ENCODE measurements at regions not wholly inside any gene's neighbourhood (a gene's known extent, or its start where the extent isn't known, plus 50 kb on each side); places are given as distances from the start of the nearest gene placed in this dataset.

DNA sequence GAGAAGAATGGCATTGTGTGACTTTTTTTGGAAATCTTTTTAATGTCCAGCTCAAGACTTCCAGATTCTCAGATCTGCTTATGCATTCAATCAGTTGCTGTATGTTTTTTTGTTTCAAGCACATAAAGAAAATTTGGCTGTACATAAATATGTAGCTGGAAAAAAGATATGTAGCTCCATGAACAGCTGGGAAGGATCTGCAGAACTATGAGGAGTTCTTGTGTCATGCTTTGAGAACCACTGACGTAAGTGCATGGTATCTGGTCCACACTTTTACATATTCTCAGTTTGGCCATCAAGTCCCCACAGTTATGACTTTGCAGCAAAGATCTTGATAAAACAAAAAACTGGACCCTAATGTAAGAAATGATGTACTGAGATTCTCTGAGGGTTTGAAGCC, 165.9 kb downstream of the KIT start:
- no peaks in the 10 kb centered on the region for H3K9me3 ChIP-seq
- TF ChIP-seq, protein P1, sequence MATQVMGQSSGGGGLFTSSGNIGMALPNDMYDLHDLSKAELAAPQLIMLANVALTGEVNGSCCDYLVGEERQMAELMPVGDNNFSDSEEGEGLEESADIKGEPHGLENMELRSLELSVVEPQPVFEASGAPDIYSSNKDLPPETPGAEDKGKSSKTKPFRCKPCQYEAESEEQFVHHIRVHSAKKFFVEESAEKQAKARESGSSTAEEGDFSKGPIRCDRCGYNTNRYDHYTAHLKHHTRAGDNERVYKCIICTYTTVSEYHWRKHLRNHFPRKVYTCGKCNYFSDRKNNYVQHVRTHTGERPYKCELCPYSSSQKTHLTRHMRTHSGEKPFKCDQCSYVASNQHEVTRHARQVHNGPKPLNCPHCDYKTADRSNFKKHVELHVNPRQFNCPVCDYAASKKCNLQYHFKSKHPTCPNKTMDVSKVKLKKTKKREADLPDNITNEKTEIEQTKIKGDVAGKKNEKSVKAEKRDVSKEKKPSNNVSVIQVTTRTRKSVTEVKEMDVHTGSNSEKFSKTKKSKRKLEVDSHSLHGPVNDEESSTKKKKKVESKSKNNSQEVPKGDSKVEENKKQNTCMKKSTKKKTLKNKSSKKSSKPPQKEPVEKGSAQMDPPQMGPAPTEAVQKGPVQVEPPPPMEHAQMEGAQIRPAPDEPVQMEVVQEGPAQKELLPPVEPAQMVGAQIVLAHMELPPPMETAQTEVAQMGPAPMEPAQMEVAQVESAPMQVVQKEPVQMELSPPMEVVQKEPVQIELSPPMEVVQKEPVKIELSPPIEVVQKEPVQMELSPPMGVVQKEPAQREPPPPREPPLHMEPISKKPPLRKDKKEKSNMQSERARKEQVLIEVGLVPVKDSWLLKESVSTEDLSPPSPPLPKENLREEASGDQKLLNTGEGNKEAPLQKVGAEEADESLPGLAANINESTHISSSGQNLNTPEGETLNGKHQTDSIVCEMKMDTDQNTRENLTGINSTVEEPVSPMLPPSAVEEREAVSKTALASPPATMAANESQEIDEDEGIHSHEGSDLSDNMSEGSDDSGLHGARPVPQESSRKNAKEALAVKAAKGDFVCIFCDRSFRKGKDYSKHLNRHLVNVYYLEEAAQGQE (IDR thresholded peaks at IDR 0.05; ENCODE audit: low read depth, low read length) = no peak
- TF ChIP-seq, protein P2, sequence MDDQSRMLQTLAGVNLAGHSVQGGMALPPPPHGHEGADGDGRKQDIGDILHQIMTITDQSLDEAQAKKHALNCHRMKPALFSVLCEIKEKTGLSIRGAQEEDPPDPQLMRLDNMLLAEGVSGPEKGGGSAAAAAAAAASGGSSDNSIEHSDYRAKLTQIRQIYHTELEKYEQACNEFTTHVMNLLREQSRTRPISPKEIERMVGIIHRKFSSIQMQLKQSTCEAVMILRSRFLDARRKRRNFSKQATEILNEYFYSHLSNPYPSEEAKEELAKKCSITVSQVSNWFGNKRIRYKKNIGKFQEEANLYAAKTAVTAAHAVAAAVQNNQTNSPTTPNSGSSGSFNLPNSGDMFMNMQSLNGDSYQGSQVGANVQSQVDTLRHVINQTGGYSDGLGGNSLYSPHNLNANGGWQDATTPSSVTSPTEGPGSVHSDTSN (IDR thresholded peaks at IDR 0.05) = no peak
- no peak for TF ChIP-seq EP300 (IDR thresholded peaks at IDR 0.05; ENCODE audit: borderline replicate concordance in 1 of 2, low read depth in 1 of 2, low read length in 1 of 2)
- TF ChIP-seq CTCF (IDR thresholded peaks at IDR 0.05) = no peak
- TF ChIP-seq MXI1 (IDR thresholded peaks at IDR 0.05; ENCODE audit: low read depth, low read length) = no peak
- no peak for TF ChIP-seq FOXM1 (IDR thresholded peaks at IDR 0.05; ENCODE audit: low read depth)
- no peak for TF ChIP-seq CHD2 (IDR thresholded peaks at IDR 0.05; ENCODE audit: low read length, partially characterized antibody)
- TF ChIP-seq NFIC (IDR thresholded peaks at IDR 0.05; ENCODE audit: borderline replicate concordance) = no peak
- TF ChIP-seq GABPA (IDR thresholded peaks at IDR 0.05; ENCODE audit: low read depth) = no peak
- no peaks in the 10 kb centered on the region for H3K4me1 ChIP-seq (ENCODE audit: control insufficient read depth in 1 of 2, insufficient read depth in 2 of 2, low read depth in 1 of 2, low read length in 1 of 2)
- H3K4me3 ChIP-seq (ENCODE audit: low read depth in 2 of 2, low read length in 1 of 2) = no peak overlapping the region
- no peaks in the 10 kb centered on the region for H3K27me3 ChIP-seq (ENCODE audit: insufficient read depth)
- WGBS (ENCODE audit: low lambda C conversion rate) = 0% methylated on average over 1 of the region's 1 CpG
- H3K79me2 ChIP-seq (ENCODE audit: insufficient read depth) = no peaks in the 10 kb centered on the region
- H3F3A ChIP-seq (replicated peaks; ENCODE audit: insufficient read depth) = no peaks in the 10 kb centered on the region
- H3K9me2 ChIP-seq = no peaks in the 10 kb centered on the region
- CTCF ChIA-PET = no interaction called here
- no peaks in the 10 kb centered on the region for H3K36me3 ChIP-seq (replicated peaks in 1 of 2; ENCODE audit: control insufficient read depth in 1 of 2, insufficient read depth in 2 of 2, low read length in 1 of 2)
- POLR2A ChIA-PET = no interaction called here
- no peak overlapping the region for H3K9ac ChIP-seq
- H4K20me1 ChIP-seq (ENCODE audit: insufficient read depth) = no peaks in the 10 kb centered on the region
- H2AFZ ChIP-seq (ENCODE audit: low read depth) = no peak overlapping the region
- DNase-seq = no peak
- no peak overlapping the region for H3K4me2 ChIP-seq
- no peak overlapping the region for H3K27ac ChIP-seq (ENCODE audit: low read depth in 2 of 2, low read length in 1 of 2)

DNA sequence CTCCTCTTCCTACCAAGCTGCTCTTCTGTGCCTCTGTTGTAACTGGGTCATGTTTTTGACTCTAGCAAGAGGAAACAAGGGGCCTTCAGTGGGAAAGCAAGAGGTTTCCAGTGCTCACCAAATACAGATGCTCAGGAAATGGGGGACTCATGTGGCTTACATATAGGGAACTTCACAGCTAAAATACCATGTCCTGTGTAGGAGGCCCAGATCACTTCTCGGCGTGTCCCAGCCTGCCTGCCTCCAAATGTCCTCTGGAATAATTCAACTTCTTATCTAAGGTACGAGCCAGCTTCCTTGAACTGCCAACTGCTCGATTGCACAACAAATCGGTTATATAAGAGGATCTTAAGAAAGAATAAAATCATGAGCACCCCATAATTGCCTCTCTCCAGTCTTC, 161.3 kb downstream of the KIT start:
- TF ChIP-seq CHD2 (IDR thresholded peaks at IDR 0.05; ENCODE audit: low read length, partially characterized antibody) (no peak), POLR2AphosphoS5 (IDR thresholded peaks at IDR 0.05; ENCODE audit: low read depth, low read length) (no peak), USF1 (IDR thresholded peaks at IDR 0.05; ENCODE audit: borderline replicate concordance, low read depth) (no peak), YY1 (IDR thresholded peaks at IDR 0.05; ENCODE audit: low read depth) (no peak), ZBTB33 (IDR thresholded peaks at IDR 0.05; ENCODE audit: borderline replicate concordance, low read depth) (no peak), FOXJ3 (CRISPR knock-in tag; IDR thresholded peaks at IDR 0.05) (no peak)
- TF ChIP-seq, protein P2 (IDR thresholded peaks at IDR 0.05) = no peak
- TF ChIP-seq, protein P3, sequence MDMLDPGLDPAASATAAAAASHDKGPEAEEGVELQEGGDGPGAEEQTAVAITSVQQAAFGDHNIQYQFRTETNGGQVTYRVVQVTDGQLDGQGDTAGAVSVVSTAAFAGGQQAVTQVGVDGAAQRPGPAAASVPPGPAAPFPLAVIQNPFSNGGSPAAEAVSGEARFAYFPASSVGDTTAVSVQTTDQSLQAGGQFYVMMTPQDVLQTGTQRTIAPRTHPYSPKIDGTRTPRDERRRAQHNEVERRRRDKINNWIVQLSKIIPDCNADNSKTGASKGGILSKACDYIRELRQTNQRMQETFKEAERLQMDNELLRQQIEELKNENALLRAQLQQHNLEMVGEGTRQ (IDR thresholded peaks at IDR 0.05; ENCODE audit: borderline replicate concordance, low read depth, low read length) = no peak
- Histone ChIP-seq H3K27me3 (ENCODE audit: insufficient read depth) (no peaks in the 10 kb centered on the region), H3F3A (replicated peaks; ENCODE audit: insufficient read depth) (no peaks in the 10 kb centered on the region), H4K20me1 (ENCODE audit: insufficient read depth) (no peaks in the 10 kb centered on the region), H3K36me3 (replicated peaks in 1 of 2; ENCODE audit: control insufficient read depth in 1 of 2, insufficient read depth in 2 of 2, low read length in 1 of 2) (no peaks in the 10 kb centered on the region), H3K9ac (no peak overlapping the region), H3K79me2 (ENCODE audit: insufficient read depth) (no peaks in the 10 kb centered on the region), H3K4me1 (ENCODE audit: control insufficient read depth in 1 of 2, insufficient read depth in 2 of 2, low read depth in 1 of 2, low read length in 1 of 2) (no peaks in the 10 kb centered on the region), H3K9me3 (no peaks in the 10 kb centered on the region), H3K4me2 (no peak overlapping the region), H3K4me3 (ENCODE audit: low read depth in 2 of 2, low read length in 1 of 2) (no peak overlapping the region), H2AFZ (ENCODE audit: low read depth) (no peak overlapping the region), H3K27ac (ENCODE audit: low read depth in 2 of 2, low read length in 1 of 2) (no peak overlapping the region), H3K9me2 (no peaks in the 10 kb centered on the region)
- ChIA-PET POLR2A (no interaction called here), CTCF (interaction anchor here (1.1 kb wide), 1 partner anchor 21 kb away, joined by 3 read pairs; no protein-coding TSS in a partner anchor)
- DNase-seq = no peak
- WGBS (ENCODE audit: low lambda C conversion rate) = 51% methylated on average over 4 of the region's 5 CpGs
